Transverse colon (tissue), 4 donors: ENCODE measurements at regions not wholly inside any gene's neighbourhood (a gene's known extent, or its start where the extent isn't known, plus 50 kb on each side); places are given as distances from the start of the nearest gene placed in this dataset.

Experiments used
- CTCF ChIP-seq, 5 experiments: fragments of 200-600 bp in 3 of 5; fragments of 450-650 bp in 2 of 5; sonication (generic) in 3 of 5; IDR thresholded peaks; 1 replicate in 2 of 5; 2 replicates in 3 of 5; pipeline ENCODE4 v1.5.1; 2016 to 2017; ENCODE audit warnings: antibody characterized with exemption in 5 of 5, inconsistent platforms in 3 of 5, mild to moderate bottlenecking in 2 of 5, moderate library complexity in 1 of 5
- POLR2AphosphoS5 ChIP-seq, 3 donors: sonication (generic); formaldehyde crosslinking; IDR thresholded peaks; one replicate each; pipeline ENCODE4 v1.6.1; 2016; ENCODE audit warnings: antibody characterized with exemption in 3 of 3

- TF ChIP-seq CTCF (IDR thresholded peaks at IDR 0.05) (no peak), POLR2AphosphoS5 (IDR thresholded peaks at IDR 0.05) (no peak)
Observed at GRCh38 chr9:97781902-97782301, 71.1 kb upstream of the FOXE1 start.
